PC-9 (cell line): ENCODE measurements at regions not wholly inside any gene's neighbourhood (a gene's known extent, or its start where the extent isn't known, plus 50 kb on each side); places are given as distances from the start of the nearest gene placed in this dataset.

Experiments
- BruUV-seq: library from RNA; stranded (reverse); fragments of 400-500 nt; replicated peaks from 2 replicates; lab custom pipeline; 2021; lab: Mats Ljungman, UMichigan
- CTCF ChIA-PET: fragments of 300-600 bp; sonication (Branson Sonifier 250); formaldehyde crosslinking; loops from one replicate; lab custom pipeline; 2022; ENCODE audit warnings: antibody characterized with exemption; lab: Charles Lee
- POLR2A ChIA-PET: fragments of 300-600 bp; sonication (Branson Sonifier 250); formaldehyde crosslinking; loops from one replicate; lab custom pipeline; 2022; ENCODE audit warnings: antibody characterized with exemption; ENCODE audit not compliant: unreplicated experiment; lab: Charles Lee
- DNase-seq, 2 experiments: peaks; one replicate each; pipeline versions ENCODE4 v3.0.0 to v3.0.0-alpha.2; 2015 to 2022; ENCODE audit warnings: mixed read lengths in 1 of 2
- H2AFZ ChIP-seq: fragments of 200-600 bp; sonication (generic); 2 replicates; pipeline ENCODE4 v1.8.1; 2017; ENCODE audit warnings: antibody characterized with exemption
- H3F3A ChIP-seq: fragments of 200-600 bp; sonication (generic); 2 replicates; pipeline ENCODE4 v1.8.1; 2017; ENCODE audit warnings: antibody characterized with exemption, mild to moderate bottlenecking, low read depth; ENCODE audit not compliant: insufficient read depth
- H3K27ac ChIP-seq: fragments of 200-600 bp; sonication (generic); 2 replicates; pipeline ENCODE4 v1.6.1; 2016; ENCODE audit warnings: mixed run types
- H3K27me3 ChIP-seq: fragments of 200-600 bp; sonication (generic); 2 replicates; pipeline ENCODE4 v1.6.1; 2016; ENCODE audit warnings: low read depth, mixed run types; ENCODE audit not compliant: insufficient read depth
- H3K36me3 ChIP-seq: fragments of 200-600 bp; sonication (generic); 2 replicates; pipeline ENCODE4 v1.6.1; 2016; ENCODE audit warnings: low read depth, mixed run types
- H3K4me1 ChIP-seq: fragments of 200-600 bp; sonication (generic); replicated peaks from 2 replicates; pipeline ENCODE4 v1.6.1; 2016; ENCODE audit warnings: mixed run types; ENCODE audit not compliant: insufficient read depth
- H3K4me2 ChIP-seq: fragments of 200-600 bp; sonication (generic); 2 replicates; pipeline ENCODE4 v1.6.1; 2017; ENCODE audit warnings: mixed run types
- H3K4me3 ChIP-seq: fragments of 200-600 bp; sonication (generic); 2 replicates; pipeline ENCODE4 v1.6.1; 2016; ENCODE audit warnings: mixed run types
- H3K79me2 ChIP-seq: fragments of 200-600 bp; sonication (generic); 2 replicates; pipeline ENCODE4 v1.6.1; 2017; ENCODE audit warnings: low read depth, mixed run types
- H3K9me2 ChIP-seq: fragments of 200-600 bp; sonication (generic); 2 replicates; pipeline ENCODE4 v1.8.1; 2017; ENCODE audit warnings: mild to moderate bottlenecking; ENCODE audit not compliant: insufficient read depth
- H3K9me3 ChIP-seq: fragments of 200-600 bp; sonication (generic); 2 replicates; pipeline ENCODE4 v1.8.1; 2016; ENCODE audit warnings: low read depth; ENCODE audit not compliant: insufficient read depth
- H4K20me1 ChIP-seq: fragments of 200-600 bp; sonication (generic); 2 replicates; pipeline ENCODE4 v1.8.1; 2017; ENCODE audit not compliant: insufficient read depth
- EZH2 ChIP-seq: fragments of 200-600 bp; sonication (generic); IDR thresholded peaks from 2 replicates; pipeline ENCODE4 v1.8.0; 2017; ENCODE audit warnings: antibody characterized with exemption, low read depth
- intact Hi-C: fragments of 100-400 bp; cut with micrococcal nuclease; formaldehyde crosslinking; loops from one replicate; pipeline ENCODE4 v1.10.0; 2022; ENCODE audit not compliant: unreplicated experiment
- TF ChIP-seq, protein P1 (sequence below): fragments of 200-600 bp; sonication (generic); conservative IDR thresholded peaks from 2 replicates; pipeline ENCODE4 v1.6.1; 2017; ENCODE audit warnings: mixed run types, antibody characterized with exemption, mild to moderate bottlenecking, moderate library complexity

DNA sequence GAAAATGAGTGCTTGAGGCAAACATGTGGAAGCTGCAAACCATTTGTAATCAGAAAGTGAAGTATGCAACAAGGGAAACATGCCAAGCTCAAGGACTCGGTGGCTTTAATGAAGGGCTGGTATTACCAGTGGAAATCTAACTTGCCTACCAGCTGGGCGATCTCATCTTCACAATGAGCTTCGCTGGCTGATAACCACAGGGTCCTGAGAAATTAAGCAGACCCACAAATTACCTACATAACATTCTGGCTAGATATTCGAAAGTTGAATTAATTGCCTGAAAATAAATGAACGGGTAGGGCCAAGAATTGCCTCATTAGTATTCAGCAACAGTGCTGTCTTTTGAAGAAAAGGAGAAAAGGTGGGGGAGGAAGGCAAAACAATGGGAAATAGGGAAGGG lies 439.4 kb downstream of the PDZRN4 start:
- DNase-seq: no peak
- no TSS peak for BruUV-seq
- Histone ChIP-seq H4K20me1 (no peaks in the 10 kb centered on the region), H3K4me1 (no peaks in the 10 kb centered on the region), H3K36me3 (no peaks in the 10 kb centered on the region), H2AFZ (no peak overlapping the region), H3K27ac (no peak overlapping the region), H3K4me2 (no peak overlapping the region), H3K79me2 (no peaks in the 10 kb centered on the region), H3F3A (no peaks in the 10 kb centered on the region), H3K9me3 (no peaks in the 10 kb centered on the region), H3K4me3 (no peak overlapping the region), H3K9me2 (peaks cover 4% of the 10 kb centered on the region; the same call in 1 of the 2 replicates), H3K27me3 (no peaks in the 10 kb centered on the region)
- CTCF ChIA-PET: no interaction called here
- POLR2A ChIA-PET: no interaction called here
- TF ChIP-seq, protein P1, sequence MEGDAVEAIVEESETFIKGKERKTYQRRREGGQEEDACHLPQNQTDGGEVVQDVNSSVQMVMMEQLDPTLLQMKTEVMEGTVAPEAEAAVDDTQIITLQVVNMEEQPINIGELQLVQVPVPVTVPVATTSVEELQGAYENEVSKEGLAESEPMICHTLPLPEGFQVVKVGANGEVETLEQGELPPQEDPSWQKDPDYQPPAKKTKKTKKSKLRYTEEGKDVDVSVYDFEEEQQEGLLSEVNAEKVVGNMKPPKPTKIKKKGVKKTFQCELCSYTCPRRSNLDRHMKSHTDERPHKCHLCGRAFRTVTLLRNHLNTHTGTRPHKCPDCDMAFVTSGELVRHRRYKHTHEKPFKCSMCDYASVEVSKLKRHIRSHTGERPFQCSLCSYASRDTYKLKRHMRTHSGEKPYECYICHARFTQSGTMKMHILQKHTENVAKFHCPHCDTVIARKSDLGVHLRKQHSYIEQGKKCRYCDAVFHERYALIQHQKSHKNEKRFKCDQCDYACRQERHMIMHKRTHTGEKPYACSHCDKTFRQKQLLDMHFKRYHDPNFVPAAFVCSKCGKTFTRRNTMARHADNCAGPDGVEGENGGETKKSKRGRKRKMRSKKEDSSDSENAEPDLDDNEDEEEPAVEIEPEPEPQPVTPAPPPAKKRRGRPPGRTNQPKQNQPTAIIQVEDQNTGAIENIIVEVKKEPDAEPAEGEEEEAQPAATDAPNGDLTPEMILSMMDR: no peak
- no peak for TF ChIP-seq EZH2
- intact Hi-C loops: no loop called here

DNA sequence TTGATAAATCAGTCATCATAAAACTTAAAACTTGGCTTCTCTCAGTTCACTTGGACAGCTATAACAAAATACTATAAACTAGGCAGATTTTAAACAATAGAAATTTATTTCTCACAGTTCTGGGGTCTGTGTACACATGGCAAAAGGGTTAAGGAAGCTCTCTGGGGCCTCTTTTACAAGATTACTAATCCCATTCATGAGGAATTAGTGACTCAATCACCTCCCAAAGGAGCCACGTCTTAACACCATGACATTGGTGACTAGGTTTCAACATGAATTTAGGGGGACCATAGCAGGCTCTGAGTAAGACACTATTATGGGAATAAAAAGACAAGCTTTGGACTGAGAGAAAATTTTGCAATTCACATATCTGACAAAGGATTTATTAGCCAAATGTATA lies 436.5 kb downstream of the PDZRN4 start:
- Histone ChIP-seq H3K4me1 (no peaks in the 10 kb centered on the region), H3K27ac (no peak overlapping the region), H3K79me2 (no peaks in the 10 kb centered on the region), H3F3A (no peaks in the 10 kb centered on the region), H4K20me1 (no peaks in the 10 kb centered on the region), H3K36me3 (no peaks in the 10 kb centered on the region), H3K4me3 (no peak overlapping the region), H2AFZ (no peak overlapping the region), H3K9me2 (peaks cover 4% of the 10 kb centered on the region; the same call in 1 of the 2 replicates), H3K9me3 (no peaks in the 10 kb centered on the region), H3K27me3 (no peaks in the 10 kb centered on the region), H3K4me2 (no peak overlapping the region)
- TF ChIP-seq EZH2: no peak
- TF ChIP-seq, protein P1: no peak
- DNase-seq: no peak
- BruUV-seq: no TSS peak
- POLR2A ChIA-PET: no interaction called here
- intact Hi-C loops: no loop called here
- CTCF ChIA-PET: no interaction called here
